Right lobe of liver (tissue), 6 donors: ENCODE measurements at regions not wholly inside any gene's neighbourhood (a gene's known extent, or its start where the extent isn't known, plus 50 kb on each side); places are given as distances from the start of the nearest gene placed in this dataset.

Source experiments
- ATAC-seq, 4 donors: fragments of 200-7000 bp; cut with Tn5 transposase; one replicate each; pipeline ENCODE4 v1.9.1; 2020; ENCODE audit warnings: mild to moderate bottlenecking in 4 of 4, moderate library complexity in 4 of 4
- DNase-seq, 3 donors: peaks; one replicate each; pipeline ENCODE4 v3.0.0-alpha.2; 2020
- H3K27ac ChIP-seq, 3 donors: fragments of 200-600 bp; one replicate each; pipeline ENCODE4 v1.8.0; 2022
- H3K27me3 ChIP-seq, 2 donors: fragments of 200-600 bp; one replicate each; pipeline ENCODE4 v1.8.0; 2022
- H3K36me3 ChIP-seq, 4 donors: fragments of 200-600 bp; sonication (generic) in 1 of 4; one replicate each; pipeline versions ENCODE4 v1.5.1 to v1.8.0; 2017 to 2022; ENCODE audit warnings: control low read depth in 1 of 4
- H3K4me1 ChIP-seq, 4 donors: fragments of 200-600 bp; sonication (generic) in 1 of 4; one replicate each; pipeline versions ENCODE4 v1.5.1 to v1.8.0; 2017 to 2022; ENCODE audit warnings: control low read depth in 1 of 4
- H3K4me3 ChIP-seq, 3 donors: fragments of 200-600 bp; one replicate each; pipeline ENCODE4 v1.8.0; 2022
- H3K9me3 ChIP-seq, 4 donors: fragments of 200-600 bp; sonication (generic) in 1 of 4; one replicate each; pipeline versions ENCODE4 v1.5.1 to v1.8.0; 2017 to 2022; ENCODE audit warnings: control low read depth in 1 of 4
- POLR2A ChIP-seq: fragments of 450-650 bp; IDR thresholded peaks from one replicate; pipeline ENCODE4 v1.6.1; 2017; ENCODE audit warnings: antibody characterized with exemption, mild to moderate bottlenecking
- WGBS: methylation state at CpG from one replicate; pipeline ENCODE4 v1.1.6; 2018; ENCODE audit warnings: low coverage, low lambda C conversion rate; ENCODE audit not compliant: insufficient coverage; ENCODE audit errors: missing lambda C conversion rate; 5-methylcytosine and 5-hydroxymethylcytosine counted together
- intact Hi-C, 2 donors: fragments of 100-400 bp; cut with DNase I; formaldehyde crosslinking; loops; one replicate each; pipeline versions ENCODE4 v1.11.2 to v1.14.1; 2022
- TF ChIP-seq, protein P1 (sequence below), 4 donors: fragments of 200-600 bp in 3 of 4; fragments of 450-650 bp in 1 of 4; IDR thresholded peaks; one replicate each; pipeline versions ENCODE4 v1.5.1 to v1.8.0; 2016 to 2022; ENCODE audit warnings: antibody characterized with exemption in 4 of 4, mild to moderate bottlenecking in 2 of 4
- donor health status: DM: no; HTN: yes; CAD: no.
- donor health status: DM: no; HTN: no; CAD: no.
- donor health status: DM: no; HTN: no; CAD: no.
- donor health status: DM: no; HTN: yes; CAD: no.
- donor health status: DM: no; HTN: yes; CAD: no.

- H3K27me3 ChIP-seq = no peaks in the 10 kb centered on the region
- H3K36me3 ChIP-seq = no peaks in the 10 kb centered on the region
- H3K27ac ChIP-seq = no peak overlapping the region
- no peak for ATAC-seq
- H3K4me1 ChIP-seq = no peaks in the 10 kb centered on the region
- H3K4me3 ChIP-seq = no peak overlapping the region
- no peak for DNase-seq
- intact Hi-C loops = no loop called here
- 33% methylated on average over 1 of the region's 1 CpG for WGBS
- H3K9me3 ChIP-seq = no peaks in the 10 kb centered on the region
- no peak for TF ChIP-seq POLR2A
- TF ChIP-seq, protein P1, sequence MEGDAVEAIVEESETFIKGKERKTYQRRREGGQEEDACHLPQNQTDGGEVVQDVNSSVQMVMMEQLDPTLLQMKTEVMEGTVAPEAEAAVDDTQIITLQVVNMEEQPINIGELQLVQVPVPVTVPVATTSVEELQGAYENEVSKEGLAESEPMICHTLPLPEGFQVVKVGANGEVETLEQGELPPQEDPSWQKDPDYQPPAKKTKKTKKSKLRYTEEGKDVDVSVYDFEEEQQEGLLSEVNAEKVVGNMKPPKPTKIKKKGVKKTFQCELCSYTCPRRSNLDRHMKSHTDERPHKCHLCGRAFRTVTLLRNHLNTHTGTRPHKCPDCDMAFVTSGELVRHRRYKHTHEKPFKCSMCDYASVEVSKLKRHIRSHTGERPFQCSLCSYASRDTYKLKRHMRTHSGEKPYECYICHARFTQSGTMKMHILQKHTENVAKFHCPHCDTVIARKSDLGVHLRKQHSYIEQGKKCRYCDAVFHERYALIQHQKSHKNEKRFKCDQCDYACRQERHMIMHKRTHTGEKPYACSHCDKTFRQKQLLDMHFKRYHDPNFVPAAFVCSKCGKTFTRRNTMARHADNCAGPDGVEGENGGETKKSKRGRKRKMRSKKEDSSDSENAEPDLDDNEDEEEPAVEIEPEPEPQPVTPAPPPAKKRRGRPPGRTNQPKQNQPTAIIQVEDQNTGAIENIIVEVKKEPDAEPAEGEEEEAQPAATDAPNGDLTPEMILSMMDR (IDR thresholded peaks at IDR 0.05) = no peak
These were observed 115.1 kb upstream of the SLC13A1 start for GRCh38 chr7:123314886-123315285.

DNA sequence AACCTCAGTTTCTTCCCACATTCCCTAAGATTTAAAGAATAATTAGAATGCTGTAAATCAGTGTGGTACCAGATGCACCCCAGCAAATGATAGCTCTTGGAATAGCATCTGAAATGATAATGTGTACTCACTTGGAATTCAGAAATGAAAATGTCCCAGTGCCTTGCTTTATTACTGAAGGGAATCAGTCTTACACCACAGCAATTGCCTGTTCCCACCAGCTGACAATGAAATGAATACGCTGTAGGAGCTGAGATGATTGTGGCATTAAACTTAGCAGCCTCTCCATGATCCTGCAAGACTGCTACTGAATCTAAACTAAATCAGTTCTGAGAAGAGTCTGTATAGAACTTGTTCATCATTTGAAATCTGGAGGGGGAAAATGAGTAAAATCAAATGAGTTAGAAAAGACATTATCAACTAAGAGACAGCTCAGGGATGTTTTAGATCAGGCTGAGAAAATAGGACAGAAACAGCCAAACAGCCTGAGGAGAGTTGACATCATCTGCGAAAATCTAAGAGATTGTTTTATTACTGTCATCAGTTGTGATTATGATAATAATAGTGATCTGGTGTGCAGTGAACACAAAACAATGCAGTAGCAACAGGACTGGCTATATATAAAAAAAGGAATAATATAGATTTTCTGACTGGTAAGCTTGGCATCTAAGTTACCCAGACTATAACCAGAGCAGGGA is 108.6 kb upstream of the SLC13A1 start:
- H3K4me3 ChIP-seq = no peak overlapping the region
- H3K27me3 ChIP-seq = no peaks in the 10 kb centered on the region
- no peaks in the 10 kb centered on the region for H3K4me1 ChIP-seq
- H3K9me3 ChIP-seq = no peaks in the 10 kb centered on the region
- ATAC-seq = no peak
- intact Hi-C loops = no loop called here
- no peaks in the 10 kb centered on the region for H3K36me3 ChIP-seq
- no peak for DNase-seq
- H3K27ac ChIP-seq = no peak overlapping the region
- TF ChIP-seq POLR2A = no peak
- TF ChIP-seq, protein P1 (IDR thresholded peaks at IDR 0.05) = no peak
- 57% methylated on average over 2 of the region's 2 CpGs for WGBS

DNA sequence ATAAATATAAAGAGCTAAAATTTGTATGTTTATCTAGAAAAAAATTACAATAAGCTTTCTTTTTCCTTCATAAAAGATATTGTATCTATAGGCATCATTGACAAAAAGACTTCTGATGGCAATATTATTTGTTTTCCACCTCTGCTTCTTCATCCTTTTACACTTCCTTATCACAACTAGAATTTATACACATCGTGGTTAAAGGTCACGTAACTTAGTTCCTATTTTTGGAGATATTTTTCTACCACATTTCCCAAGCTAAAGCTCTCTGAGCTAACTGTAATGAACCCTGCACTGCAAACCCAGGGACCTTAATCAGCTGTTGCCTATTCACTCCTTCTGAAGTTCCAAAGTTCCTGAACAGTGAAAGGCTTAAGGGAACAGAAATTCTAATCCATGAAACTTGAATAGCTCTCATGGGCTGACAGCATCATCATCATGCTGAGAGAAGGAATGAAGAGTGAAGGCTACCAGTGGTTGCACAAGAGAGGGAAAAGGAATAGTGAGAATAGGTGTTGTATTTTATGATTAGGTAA is 106.1 kb upstream of the SLC13A1 start:
- no peak overlapping the region for H3K4me3 ChIP-seq
- TF ChIP-seq, protein P1 (IDR thresholded peaks at IDR 0.05) = no peak
- no peak for TF ChIP-seq POLR2A
- H3K9me3 ChIP-seq = no peaks in the 10 kb centered on the region
- no peaks in the 10 kb centered on the region for H3K4me1 ChIP-seq
- WGBS = 40% methylated on average over 2 of the region's 2 CpGs
- no peak overlapping the region for H3K27ac ChIP-seq
- intact Hi-C loops = no loop called here
- DNase-seq (no peak), ATAC-seq (no peak)
- no peaks in the 10 kb centered on the region for H3K36me3 ChIP-seq
- no peaks in the 10 kb centered on the region for H3K27me3 ChIP-seq

- Histone ChIP-seq H3K27me3 (no peaks in the 10 kb centered on the region), H3K4me3 (no peak overlapping the region), H3K4me1 (no peaks in the 10 kb centered on the region), H3K36me3 (no peaks in the 10 kb centered on the region), H3K27ac (no peak overlapping the region), H3K9me3 (no peaks in the 10 kb centered on the region)
- WGBS = 24% methylated on average over 1 of the region's 1 CpG
- intact Hi-C loops = no loop called here
- ATAC-seq (no peak), DNase-seq (no peak)
- no peak for TF ChIP-seq POLR2A
- TF ChIP-seq, protein P1 (IDR thresholded peaks at IDR 0.05) = no peak
These were observed 104.2 kb upstream of the SLC13A1 start for GRCh38 chr7:123303926-123304325.
